Activated CD8-positive, alpha-beta memory T cell treated with anti-CD3 and anti-CD28 coated beads for 1 hour (primary cell): ENCODE measurements at regions not wholly inside any gene's neighbourhood (a gene's known extent, or its start where the extent isn't known, plus 50 kb on each side); places are given as distances from the start of the nearest gene placed in this dataset.

Experiments used
- DNase-seq, 2 donors: peaks; one replicate each; pipeline ENCODE4 v3.0.0-alpha.2; 2020; ENCODE audit warnings: low read depth in 1 of 2; ENCODE audit errors: extremely low read depth in 1 of 2

DNA sequence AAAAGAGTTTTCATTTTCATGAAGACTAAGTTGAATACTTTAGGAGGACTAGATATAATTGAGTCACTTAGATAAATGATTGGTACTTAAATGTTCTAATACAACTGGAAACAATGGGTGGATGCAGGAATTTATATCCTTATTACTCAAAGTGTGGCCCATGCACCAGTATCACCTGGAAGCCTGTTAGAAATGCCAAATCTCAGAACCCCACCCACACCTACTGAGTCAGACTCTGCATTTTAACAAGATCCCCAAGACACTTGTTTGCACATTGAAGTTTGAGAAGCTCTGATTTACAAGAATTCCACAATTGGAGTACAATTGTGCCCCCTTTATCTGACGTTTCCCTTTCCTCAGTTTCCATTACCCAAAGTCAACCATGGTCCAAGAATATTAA, 239.0 kb downstream of the AUH start:
- DNase-seq, result no peak

DNA sequence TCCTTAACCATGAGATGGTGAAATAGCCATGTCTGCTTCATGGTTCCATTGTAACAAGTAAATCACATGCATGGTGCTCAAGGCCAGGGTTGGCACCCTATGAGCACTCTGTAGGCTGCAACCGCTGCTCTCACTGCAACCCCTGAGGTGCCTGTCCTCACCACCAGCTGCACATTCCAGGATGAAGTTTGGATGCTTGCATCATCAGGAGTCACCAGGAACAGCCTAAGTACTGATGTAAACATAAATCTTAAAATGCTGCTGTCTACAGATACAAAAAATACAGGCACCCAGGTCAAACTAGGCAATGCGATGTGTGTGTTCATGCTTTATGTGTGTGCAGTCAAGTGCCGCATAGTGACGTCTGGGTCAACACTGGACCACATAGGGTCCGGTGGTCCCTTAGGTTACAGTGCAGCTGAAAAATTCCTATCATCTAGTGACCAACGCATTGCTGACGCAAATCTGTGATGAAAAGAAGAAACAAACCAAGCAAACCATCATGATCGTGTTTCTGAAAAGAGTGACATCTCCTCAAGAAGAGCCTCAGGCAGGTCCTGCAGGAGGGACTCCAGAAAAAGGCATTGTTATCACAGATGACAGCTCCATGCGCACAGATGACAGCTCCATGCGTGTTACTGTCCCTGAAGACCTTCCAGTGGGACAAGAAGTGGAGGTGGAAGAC, 234.8 kb downstream of the AUH start:
- no peak for DNase-seq

DNA sequence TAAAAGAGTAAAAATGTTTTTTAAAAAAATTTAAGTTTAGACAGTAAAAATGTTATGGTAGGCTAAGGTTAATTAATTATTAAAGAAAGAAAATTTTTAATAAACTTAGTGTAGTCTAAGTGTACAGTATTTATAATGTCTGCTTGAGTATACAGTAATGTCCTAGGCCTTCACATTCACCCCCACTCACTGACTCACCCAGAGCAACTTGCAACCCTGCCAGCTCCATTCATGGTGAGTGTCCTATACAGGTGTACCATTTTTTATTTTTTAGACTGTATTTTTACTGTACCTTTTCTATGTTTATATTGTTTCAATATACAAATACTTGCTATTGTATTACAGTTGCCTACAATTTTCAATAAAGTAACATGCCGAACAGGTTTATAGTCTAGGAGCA, 234.1 kb downstream of the AUH start:
- no peak for DNase-seq

DNA sequence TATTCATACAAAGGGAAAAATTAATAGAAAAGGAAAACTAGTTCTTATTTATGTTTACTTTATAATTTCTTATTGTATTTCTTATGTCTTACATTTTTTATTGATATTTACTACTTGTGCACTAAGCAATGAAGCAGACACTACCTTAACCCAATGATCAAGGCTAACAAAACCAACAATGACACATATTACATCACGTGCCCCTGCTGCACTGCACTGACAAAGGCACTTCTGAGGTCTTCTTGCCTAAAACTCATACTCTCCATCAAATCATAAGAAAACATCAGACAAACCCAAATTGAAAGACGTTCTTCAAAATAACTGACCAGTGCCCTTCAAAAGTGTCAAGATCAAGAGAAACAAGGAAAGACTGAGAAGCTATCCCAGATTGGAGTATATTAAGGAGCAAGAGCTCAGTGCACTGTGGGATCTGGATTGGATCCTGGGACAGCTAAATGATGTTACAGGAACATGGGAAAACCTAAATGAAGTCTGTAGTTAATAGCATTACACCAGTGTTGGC, 230.9 kb downstream of the AUH start:
- DNase-seq, result no peak

DNA sequence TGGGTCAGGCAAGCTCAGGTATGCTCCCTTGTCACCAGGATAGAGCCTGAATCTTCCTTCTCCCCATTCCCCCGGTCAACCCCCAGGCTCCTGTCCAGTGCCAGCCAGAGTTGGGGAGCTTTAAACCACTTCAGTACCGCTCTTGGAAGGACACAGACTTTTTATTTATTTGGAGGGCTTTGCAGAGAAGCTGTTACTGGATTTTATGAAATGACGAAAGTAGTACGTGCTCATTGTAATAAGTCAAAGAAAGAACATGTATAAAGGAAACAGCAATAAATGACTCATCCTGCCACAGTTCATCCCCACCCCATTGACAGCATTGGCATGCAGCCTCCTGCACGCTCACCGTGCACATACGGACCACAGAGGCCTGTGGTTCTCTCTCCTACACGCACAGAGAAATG, 230.3 kb downstream of the AUH start:
- DNase-seq, result no peak

DNA sequence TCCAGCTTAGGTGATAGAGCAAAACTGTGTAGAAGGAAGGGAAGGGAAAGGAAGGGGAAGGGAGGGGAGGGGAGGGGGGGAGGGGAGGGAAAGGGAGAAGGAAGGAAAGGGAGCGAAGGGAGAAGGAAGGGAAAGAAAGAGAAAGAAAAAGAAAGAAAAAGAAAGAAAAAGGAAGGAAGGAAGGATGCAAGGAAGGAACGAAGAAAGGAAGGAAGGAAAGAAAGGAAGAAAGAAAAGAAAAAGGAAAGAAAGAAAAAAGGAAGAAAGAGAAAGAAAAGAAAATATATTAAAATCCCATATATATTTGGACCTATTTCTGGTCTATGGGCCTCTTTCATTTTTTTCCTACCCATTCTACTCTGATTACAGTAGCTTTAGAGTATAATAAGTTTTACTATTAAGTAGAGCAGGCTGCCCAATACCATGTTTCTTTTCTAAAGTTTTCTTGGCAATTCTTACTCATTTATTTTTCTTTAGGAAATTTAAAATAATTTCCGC, 229.1 kb downstream of the AUH start:
- DNase-seq, result no peak

DNA sequence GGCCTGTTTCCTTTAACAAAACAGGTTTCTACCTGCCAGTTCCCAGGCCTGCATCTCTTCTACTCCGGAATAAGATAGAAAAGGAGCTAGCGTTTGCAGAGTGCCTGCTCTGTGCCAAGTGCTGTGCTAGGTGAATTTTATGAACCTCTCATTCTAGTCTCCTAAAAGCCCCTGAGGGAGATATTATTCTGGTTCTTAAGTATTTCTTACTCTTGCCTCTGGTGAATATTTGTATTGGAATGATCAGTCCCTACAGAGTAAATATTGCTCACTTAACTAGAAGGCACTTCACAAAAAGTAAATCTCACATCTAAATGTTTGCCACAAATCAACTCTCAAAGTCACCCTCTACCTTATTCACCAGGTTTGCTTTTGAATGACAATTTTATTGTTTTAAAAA, 227.1 kb downstream of the AUH start:
- no peak for DNase-seq

DNA sequence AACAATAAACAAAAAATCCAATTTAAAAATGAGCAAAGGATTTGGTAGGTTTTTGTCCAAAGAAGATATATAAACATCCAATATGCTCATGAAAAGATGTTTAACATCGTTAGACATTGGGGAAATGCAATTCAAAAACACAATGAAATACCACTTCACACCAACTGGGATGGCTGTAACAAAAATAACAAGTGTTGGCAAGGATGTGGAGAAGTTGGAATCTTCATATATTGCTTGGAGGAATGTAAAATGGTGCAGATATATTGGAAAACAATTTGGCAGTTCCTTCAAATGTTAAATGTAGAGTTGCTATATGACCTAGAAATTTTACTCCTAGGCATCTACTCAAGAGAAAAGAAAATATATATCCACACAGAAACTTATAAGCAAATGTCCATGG, 224.3 kb downstream of the AUH start:
- DNase-seq, result no peak

DNA sequence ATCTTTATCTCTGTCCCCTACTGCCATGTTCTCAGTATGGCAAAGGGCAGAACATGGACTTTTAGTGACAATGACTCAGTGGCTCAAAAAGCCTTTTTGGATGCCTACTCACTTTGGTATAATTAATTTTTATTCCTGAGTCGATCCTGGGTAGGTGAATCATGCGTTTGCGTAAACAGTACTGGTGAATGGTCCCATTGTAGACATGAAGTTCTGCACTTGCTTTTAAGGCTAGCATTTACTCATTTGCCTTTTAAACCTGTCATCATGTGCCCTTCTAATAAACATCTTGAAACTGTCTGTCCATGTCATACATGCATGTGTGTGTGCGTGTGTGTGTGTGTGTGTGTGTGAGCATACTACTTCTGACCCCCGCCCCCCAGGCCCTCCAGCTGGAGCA, 223.0 kb downstream of the AUH start:
- no peak for DNase-seq

DNA sequence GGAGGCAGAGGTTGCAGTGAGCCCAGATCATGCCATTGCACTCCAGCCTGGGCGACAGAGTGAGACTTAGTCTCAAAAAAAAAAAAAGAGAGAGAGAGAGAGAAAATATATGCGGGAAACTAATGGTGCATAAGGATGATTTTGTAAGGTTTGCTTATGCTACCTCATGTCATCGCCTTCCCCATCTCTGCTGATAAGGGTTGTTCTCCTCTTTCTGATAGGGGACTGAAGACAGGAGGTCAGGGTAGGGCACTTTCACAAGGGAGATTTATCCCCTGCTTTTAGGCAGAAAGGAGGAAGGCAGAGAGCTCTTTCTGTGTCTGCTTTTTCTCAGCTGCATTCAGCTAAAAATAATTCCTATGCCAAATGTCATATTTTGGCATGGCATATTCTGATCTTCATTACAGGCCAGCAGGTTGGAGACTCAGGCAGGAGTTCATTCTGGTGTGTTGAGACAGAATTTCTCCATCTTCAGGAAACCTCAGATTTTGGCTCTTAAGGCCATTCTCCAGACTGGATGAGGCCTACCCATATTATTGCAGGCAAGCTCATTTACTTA, 220.2 kb downstream of the AUH start:
- no peak for DNase-seq

DNA sequence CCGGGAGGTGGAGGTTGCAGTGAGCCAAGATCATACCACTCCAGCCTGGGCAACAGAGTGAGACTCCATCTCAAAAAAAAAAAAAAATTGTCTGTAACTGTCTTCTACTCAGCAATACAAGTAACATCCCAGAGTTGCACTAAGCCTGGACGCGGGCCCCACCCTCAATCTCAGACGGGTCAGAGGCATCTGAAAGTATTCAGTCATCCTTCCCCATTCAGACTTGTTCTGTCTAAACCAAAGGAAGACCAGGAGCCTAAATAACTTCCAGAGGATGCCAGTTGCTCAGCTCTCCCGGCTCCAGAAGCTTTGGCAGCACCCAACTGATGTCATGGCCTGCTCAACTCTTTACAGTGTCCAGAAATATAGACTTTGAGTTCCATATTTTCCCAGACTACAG, 218.6 kb downstream of the AUH start:
- no peak for DNase-seq

DNA sequence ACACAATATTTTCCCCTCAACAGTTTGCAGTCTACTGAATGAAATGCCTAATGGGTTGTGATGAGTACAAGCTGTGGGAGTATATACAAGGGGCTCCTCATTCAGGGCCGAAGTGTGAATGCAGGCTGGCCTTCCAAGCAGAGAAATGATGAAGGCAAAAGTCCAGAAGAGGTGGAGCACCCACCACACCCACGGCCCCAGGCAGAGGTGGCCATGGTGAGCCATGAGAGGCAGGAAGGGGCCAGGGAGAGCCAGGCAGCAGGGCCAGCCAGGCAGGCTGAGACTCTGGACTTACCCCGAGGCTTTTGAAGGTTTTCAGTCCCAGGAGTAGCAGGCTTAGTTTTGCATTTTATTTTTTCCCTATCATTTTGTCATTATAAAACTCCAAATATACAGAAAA, 218.1 kb downstream of the AUH start:
- no peak for DNase-seq

DNA sequence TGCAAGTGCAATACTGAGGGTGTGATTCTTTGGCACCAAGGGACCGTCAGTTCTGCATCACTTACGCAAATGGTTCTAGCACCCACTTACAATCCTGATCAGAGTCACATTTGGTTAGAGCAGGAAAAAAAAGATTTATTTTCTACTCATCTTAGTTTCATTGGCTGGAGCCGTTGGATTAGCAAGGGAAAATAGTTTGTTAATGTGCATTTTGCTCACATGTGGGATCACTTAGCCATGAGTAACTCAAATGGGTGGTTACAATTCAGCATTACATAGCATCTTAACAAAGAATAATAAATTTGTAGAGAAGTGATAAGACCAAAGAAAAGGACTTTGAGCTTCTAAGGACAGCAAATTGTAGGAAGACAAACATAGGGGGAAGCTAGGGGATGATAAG, 216.9 kb downstream of the AUH start:
- no peak for DNase-seq

DNA sequence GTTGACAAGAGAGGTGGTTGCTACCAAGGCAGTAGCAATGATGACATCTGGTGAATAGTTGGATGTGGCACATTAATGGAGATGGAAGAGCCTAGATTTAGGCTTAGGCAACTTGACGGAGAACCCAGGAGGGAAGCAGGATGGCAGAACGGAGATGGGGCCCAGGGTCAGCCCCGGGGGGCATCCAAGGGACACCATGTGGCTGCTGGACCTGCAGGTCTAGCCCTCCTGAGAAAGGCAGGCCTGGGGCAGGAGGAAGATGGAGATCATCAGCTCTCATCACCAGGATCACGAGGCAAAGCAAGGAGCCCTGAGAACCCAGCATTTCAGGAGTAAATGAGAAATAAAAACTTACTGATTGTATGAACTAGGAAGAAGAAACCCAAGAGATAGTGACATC, 216.2 kb downstream of the AUH start:
- DNase-seq, result no peak

DNA sequence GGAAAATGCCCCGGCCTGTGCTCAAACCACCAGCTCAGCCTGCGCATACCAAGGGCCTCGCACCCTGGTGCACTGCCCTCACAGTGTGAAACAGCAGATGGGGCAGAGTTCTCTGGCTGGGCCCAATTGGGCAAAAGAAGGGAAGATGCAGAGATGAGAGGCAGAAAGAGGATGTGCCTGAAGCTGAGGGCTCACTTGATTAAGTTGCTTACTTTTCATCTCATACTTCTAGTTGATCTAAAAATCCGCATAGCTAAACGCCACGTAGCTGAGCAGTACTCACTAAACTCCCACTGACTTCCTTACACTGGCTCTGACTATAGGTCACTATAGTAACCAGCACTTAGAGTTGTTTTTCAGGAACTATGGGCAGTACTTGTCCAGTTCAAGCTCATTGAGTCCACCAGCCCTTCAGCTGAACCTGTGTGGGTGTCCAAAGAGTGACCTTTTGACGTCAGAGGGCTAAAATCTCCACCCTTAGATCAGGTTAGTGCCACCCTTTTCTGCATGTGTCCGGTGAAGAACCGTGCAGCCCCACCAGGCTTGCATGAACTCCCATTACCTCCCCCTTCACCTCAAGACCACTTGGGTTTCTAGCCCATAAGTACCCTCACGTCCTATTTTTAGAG, 215.2 kb downstream of the AUH start:
- DNase-seq, result no peak

DNA sequence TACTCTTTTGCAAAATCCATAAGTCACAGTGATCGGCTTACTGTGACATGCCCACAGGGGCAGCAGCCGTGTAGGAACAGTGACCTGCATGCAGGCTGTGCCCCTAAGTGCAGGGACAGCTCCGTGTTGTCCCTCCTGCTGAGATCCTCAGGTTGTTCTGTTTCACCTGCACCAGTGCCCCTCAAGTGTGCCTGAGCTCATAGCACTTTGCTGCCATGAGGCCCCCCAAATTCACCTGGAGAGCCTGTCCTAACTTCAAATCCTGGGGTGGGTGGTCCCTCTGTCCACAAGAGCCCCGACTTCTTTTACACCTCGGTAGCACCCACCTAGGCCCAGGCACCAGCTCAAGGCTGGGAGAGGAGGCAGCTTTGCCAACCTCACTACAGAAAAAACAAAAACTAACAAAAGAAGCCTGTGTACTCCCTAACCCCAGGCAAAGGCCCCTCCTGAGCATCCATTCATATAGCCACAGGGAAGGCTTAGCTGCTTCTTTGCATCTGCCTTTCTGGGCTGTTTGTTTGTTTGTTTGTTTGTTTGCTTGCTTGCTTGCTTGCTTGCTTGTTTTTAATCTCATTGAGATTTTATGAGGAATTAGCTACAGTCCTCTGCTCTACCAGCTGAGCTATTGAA, 214.5 kb downstream of the AUH start:
- DNase-seq, result no peak

DNA sequence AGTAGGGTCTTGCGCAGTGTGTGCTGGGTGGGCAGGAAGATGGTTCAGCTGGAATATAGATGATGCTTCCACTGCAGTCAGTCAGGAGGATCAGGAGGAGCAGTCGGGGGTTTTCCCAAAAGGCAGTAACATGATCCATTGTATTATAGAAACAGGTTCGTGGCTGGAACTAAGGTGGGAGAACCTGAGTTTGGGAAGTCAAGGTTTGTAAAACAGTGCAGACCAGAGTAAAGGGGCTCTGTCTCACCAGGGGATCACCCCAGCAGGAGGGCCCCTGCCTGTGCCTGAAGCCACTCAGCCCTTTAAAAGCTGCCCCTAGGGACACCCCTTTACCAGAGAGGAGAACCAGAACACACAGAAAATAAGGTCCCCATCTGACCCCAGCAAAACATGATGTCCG, 213.4 kb downstream of the AUH start:
- DNase-seq, result no peak

DNA sequence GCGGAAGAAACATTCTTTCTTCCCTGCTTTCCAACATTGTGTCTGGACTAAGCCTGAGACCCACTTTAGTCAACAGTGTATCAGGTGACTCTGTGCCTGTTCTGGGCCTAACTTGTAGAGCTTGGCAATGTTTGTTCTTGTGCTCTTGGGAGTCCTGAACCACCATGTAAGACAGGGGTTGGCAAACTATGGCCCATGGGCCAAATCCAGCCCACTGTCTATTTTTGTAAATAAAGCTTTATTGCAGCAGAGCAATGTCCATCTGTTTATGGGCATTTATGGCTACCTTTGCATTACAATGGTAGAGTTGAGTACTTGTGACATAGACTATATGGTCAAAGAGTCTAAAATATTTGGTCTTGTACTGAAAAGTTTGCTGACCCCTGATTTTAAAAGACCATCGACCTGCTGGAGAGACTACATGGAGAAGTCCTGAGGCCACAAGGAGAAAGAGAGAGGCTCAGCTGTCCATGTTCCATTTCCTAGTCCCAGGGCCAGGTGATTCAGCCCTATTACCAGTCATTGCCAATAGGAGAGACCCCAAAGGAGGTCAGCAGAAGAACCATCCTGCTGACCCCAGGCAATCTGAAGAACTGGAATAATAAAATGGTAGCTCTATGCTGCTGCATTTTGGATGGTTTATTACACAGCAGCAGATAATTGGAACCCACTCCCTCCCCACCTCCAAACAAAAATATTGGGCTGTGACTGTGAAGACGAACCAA, 211.3 kb downstream of the AUH start:
- DNase-seq, result no peak

DNA sequence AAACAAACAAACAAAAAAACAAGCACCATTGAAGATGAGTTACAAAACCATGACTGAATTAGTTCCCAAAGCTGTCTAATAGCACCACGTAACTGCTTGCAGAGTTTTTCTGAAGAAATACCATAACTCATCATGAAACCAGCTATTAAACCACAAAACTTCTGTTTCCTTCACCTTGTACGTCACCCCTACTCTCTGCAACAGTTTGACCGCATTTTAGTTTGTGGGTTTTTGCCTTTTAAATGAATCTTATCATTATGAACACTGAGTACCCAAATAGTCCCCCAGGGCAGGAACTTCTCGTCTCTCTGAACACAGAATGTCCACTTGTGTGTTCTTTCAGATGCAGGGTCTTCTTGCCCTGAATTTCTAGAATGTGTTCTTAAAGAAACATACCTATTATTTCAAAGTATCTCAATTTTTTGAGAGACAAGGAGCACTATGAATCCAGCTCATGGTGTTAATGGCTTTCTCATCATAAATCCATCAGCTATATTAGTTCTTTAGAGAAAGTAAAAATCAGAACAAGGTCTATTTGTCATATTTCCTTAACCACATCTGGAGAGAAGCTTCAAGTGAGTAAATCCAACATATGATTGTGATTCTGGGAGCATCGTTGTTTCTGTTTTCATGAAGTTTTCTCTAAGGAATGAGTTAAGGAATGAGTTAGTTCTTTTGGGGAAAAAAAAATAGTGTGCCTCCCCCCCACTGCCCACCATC, 210.6 kb downstream of the AUH start:
- DNase-seq, result no peak

DNA sequence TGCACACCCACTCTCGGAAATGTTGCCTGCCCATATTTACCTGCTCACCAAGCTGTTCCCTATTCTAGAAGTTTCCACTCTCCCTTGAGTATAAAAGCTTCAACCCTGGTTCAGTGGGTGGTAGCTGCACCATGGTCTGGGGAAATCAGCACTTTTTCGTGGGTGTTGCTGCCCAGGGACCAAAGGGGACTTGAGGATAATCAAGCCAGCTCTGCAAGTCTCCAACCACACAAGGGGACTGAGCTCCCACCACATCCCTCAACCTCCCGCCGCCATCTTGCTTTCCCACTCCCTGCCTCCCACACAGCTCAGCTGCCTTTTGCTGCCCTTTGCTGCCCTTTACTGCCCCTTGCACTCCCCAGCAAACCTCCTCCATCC, 210.0 kb downstream of the AUH start:
- DNase-seq, result no peak

DNA sequence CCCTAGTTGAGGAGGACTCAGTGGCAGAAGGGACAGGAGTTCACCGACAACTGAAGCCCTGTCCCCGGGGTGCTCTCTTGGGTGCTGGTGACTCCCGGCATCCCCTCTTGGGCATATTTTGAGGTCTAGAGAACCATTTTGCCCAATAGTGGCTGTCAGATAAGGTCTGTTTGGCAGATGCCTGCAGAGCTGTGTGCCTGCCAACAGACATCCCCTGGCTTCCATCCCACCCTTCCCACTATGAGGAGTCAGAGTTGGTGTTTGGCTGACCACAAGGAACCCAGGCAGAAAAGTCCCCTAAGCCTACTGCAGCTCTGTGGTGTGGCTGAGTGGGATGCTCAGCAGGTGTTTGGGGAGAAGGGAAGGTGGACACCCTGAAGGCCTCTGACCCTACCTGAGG, 207.0 kb downstream of the AUH start:
- no peak for DNase-seq
